Loucy (cell line): ENCODE measurements at regions not wholly inside any gene's neighbourhood (a gene's known extent, or its start where the extent isn't known, plus 50 kb on each side); places are given as distances from the start of the nearest gene placed in this dataset.

Experiments
- CTCF ChIP-seq: fragments of 200-600 bp; sonication (generic); conservative IDR thresholded peaks from 2 replicates; pipeline ENCODE4 v1.5.1; 2014; ENCODE audit warnings: mild to moderate bottlenecking, antibody characterized with exemption, low read length
- EZH2phosphoT487 ChIP-seq: fragments of 200-600 bp; IDR thresholded peaks from 2 replicates; pipeline ENCODE4 v1.6.1; 2018; ENCODE audit warnings: antibody characterized with exemption, mild to moderate bottlenecking, moderate library complexity, borderline replicate concordance

GRCh38 chr16:63461248-63461841, 1425.1 kb upstream of the CDH8 start:
- TF ChIP-seq CTCF (peak; percentile 43; the same call in 1 of the 2 replicates), EZH2phosphoT487 (no peak)
